ENCODE measurements at regions not wholly inside any gene's neighbourhood (a gene's known extent, or its start where the extent isn't known, plus 50 kb on each side); places are given as distances from the start of the nearest gene placed in this dataset.

DNA sequence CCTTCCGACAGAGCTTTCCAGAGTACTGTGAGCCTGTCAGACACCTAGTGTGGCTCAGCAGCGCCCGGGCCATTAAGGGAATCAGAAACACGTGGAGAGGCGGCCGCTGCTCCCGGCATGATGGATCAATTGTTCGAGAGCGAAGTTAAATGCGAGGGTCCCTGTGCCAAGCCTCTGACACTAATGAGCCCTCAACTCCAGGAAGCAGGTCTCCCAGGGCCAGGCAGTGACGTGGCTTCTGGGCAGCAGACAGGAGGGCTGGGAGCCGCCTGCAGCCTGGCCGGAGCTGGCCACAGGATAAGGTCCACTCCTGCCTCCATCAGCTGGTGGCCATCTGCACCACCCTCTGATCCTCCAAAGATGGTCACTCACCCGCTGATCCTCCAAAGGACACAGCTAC, 67.5 kb upstream of the CLDN14 start:
- no peaks in the 10 kb centered on the region for H3K9me1 ChIP-seq (ENCODE audit: control insufficient read depth, extremely low read depth, insufficient read depth, low read length)
- H2AFZ ChIP-seq (ENCODE audit: control insufficient read depth, low read length), result no peak overlapping the region
- no peaks in the 10 kb centered on the region for H4K20me1 ChIP-seq (ENCODE audit: control insufficient read depth, extremely low read depth, insufficient read depth, low read length)
- DNase-seq (ENCODE audit: low read depth, low spot score) (no peak), FAIRE-seq (no peak)
- H3K4me1 ChIP-seq (ENCODE audit: control insufficient read depth, extremely low read depth, insufficient read depth, low read length), result no peaks in the 10 kb centered on the region
- H3K9ac ChIP-seq (ENCODE audit: control insufficient read depth, extremely low read depth, insufficient read depth, low read length), result no peak overlapping the region
- H3K4me2 ChIP-seq (ENCODE audit: control insufficient read depth, extremely low read depth, insufficient read depth, low read depth, low read length), result no peak overlapping the region
- no peaks in the 10 kb centered on the region for H3K79me2 ChIP-seq (ENCODE audit: control insufficient read depth, insufficient read depth, low read length)
- no peaks in the 10 kb centered on the region for H3K9me3 ChIP-seq (ENCODE audit: control insufficient read depth, low read depth, low read length)
- H3K36me3 ChIP-seq (ENCODE audit: control insufficient read depth in 2 of 2, extremely low read depth in 1 of 2, insufficient read depth in 2 of 2, low read length in 2 of 2), result no peaks in the 10 kb centered on the region
- dilution Hi-C loops (cut with MboI; ENCODE audit: extremely low pct_ligation_motif_present, low sequenced_read_pairs), result no loop called here
- no peak for TF ChIP-seq EZH2 (IDR thresholded peaks at IDR 0.05; ENCODE audit: low read length)
- TF ChIP-seq, protein P1, sequence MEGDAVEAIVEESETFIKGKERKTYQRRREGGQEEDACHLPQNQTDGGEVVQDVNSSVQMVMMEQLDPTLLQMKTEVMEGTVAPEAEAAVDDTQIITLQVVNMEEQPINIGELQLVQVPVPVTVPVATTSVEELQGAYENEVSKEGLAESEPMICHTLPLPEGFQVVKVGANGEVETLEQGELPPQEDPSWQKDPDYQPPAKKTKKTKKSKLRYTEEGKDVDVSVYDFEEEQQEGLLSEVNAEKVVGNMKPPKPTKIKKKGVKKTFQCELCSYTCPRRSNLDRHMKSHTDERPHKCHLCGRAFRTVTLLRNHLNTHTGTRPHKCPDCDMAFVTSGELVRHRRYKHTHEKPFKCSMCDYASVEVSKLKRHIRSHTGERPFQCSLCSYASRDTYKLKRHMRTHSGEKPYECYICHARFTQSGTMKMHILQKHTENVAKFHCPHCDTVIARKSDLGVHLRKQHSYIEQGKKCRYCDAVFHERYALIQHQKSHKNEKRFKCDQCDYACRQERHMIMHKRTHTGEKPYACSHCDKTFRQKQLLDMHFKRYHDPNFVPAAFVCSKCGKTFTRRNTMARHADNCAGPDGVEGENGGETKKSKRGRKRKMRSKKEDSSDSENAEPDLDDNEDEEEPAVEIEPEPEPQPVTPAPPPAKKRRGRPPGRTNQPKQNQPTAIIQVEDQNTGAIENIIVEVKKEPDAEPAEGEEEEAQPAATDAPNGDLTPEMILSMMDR (optimal IDR thresholded peaks at IDR 0.05 in 1 of 3, IDR thresholded peaks at IDR 0.05 in 1 of 3, conservative IDR thresholded peaks at IDR 0.05 in 1 of 3; ENCODE audit: extremely low read depth in 1 of 3, insufficient read depth in 2 of 3, low read length in 3 of 3), result no peak
- no peak overlapping the region for H3K4me3 ChIP-seq (ENCODE audit: control insufficient read depth in 2 of 3, extremely low read depth in 1 of 3, insufficient read depth in 2 of 3, low read depth in 1 of 3, low read length in 3 of 3)
- peaks cover 37% of the 10 kb centered on the region for H3K27me3 ChIP-seq (ENCODE audit: control insufficient read depth, extremely low read depth, insufficient read depth, low read length)
- no peak overlapping the region for H3K27ac ChIP-seq (ENCODE audit: control insufficient read depth, insufficient read depth, low read length)

DNA sequence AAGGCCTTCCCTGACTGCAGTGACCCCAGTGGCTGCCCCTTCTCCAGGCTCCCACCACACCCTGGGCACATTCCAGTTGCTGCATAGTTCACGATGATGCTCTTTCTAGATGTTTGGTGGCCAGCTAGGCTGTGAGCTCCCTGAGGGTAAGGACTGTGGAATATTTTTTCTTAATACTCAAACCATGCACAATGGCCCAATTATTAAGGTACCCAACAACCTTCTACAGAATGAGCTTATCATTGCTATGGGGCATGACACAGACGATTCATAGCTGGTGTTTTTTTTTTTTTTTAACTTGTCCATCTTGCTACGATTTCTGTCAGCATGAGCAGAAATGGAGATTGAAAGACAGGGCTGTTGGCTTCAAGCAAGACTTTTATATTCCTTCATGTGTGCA, 68.9 kb upstream of the CLDN14 start:
- Histone ChIP-seq H3K4me3 (ENCODE audit: control insufficient read depth in 2 of 3, extremely low read depth in 1 of 3, insufficient read depth in 2 of 3, low read depth in 1 of 3, low read length in 3 of 3) (no peak overlapping the region), H3K9ac (ENCODE audit: control insufficient read depth, extremely low read depth, insufficient read depth, low read length) (no peak overlapping the region), H3K4me1 (ENCODE audit: control insufficient read depth, extremely low read depth, insufficient read depth, low read length) (no peaks in the 10 kb centered on the region), H3K27me3 (ENCODE audit: control insufficient read depth, extremely low read depth, insufficient read depth, low read length) (peaks cover 25% of the 10 kb centered on the region), H3K9me3 (ENCODE audit: control insufficient read depth, low read depth, low read length) (no peaks in the 10 kb centered on the region), H3K4me2 (ENCODE audit: control insufficient read depth, extremely low read depth, insufficient read depth, low read depth, low read length) (no peak overlapping the region), H3K79me2 (ENCODE audit: control insufficient read depth, insufficient read depth, low read length) (no peaks in the 10 kb centered on the region), H3K27ac (ENCODE audit: control insufficient read depth, insufficient read depth, low read length) (no peak overlapping the region), H4K20me1 (ENCODE audit: control insufficient read depth, extremely low read depth, insufficient read depth, low read length) (no peaks in the 10 kb centered on the region), H3K9me1 (ENCODE audit: control insufficient read depth, extremely low read depth, insufficient read depth, low read length) (no peaks in the 10 kb centered on the region), H3K36me3 (ENCODE audit: control insufficient read depth in 2 of 2, extremely low read depth in 1 of 2, insufficient read depth in 2 of 2, low read length in 2 of 2) (no peaks in the 10 kb centered on the region), H2AFZ (ENCODE audit: control insufficient read depth, low read length) (no peak overlapping the region)
- FAIRE-seq (no peak), DNase-seq (ENCODE audit: low read depth, low spot score) (no peak)
- TF ChIP-seq, protein P1 (optimal IDR thresholded peaks at IDR 0.05 in 1 of 3, IDR thresholded peaks at IDR 0.05 in 1 of 3, conservative IDR thresholded peaks at IDR 0.05 in 1 of 3; ENCODE audit: extremely low read depth in 1 of 3, insufficient read depth in 2 of 3, low read length in 3 of 3), result no peak
- TF ChIP-seq EZH2 (IDR thresholded peaks at IDR 0.05; ENCODE audit: low read length), result no peak
- dilution Hi-C loops (cut with MboI; ENCODE audit: extremely low pct_ligation_motif_present, low sequenced_read_pairs), result no loop called here

All from keratinocyte (primary cell).